Neural progenitor cell (in vitro differentiated cells): ENCODE measurements at regions not wholly inside any gene's neighbourhood (a gene's known extent, or its start where the extent isn't known, plus 50 kb on each side); places are given as distances from the start of the nearest gene placed in this dataset.

ENCODE experiments used
- CTCF ChIP-seq: fragments of 200-600 bp; sonication (generic); IDR thresholded peaks from 2 replicates; pipeline ENCODE4 v1.5.1; 2017; ENCODE audit warnings: antibody characterized with exemption, mild to moderate bottlenecking
- EZH2 ChIP-seq: fragments of 200-600 bp; sonication (generic); IDR thresholded peaks from 2 replicates; pipeline ENCODE4 v1.6.1; 2017; ENCODE audit warnings: antibody characterized with exemption, mild to moderate bottlenecking, moderate library complexity
- EZH2phosphoT487 ChIP-seq: fragments of 200-600 bp; sonication (generic); IDR thresholded peaks from 2 replicates; pipeline ENCODE4 v1.6.1; 2017; ENCODE audit warnings: antibody characterized with exemption

- TF ChIP-seq CTCF (no peak), EZH2phosphoT487 (no peak), EZH2 (no peak)
Measured at GRCh38 chr3:1499694-1500093, 406.9 kb downstream of the CNTN6 start.
